GM18502 (cell line): ENCODE measurements at regions not wholly inside any gene's neighbourhood (a gene's known extent, or its start where the extent isn't known, plus 50 kb on each side); places are given as distances from the start of the nearest gene placed in this dataset.

Source experiments
- ATAC-seq: cut with Tn5 transposase; IDR thresholded peaks from one replicate; pipeline ENCODE4 v1.9.1; 2021; ENCODE audit warnings: mild to moderate bottlenecking; ENCODE audit not compliant: unreplicated experiment, poor library complexity

DNA sequence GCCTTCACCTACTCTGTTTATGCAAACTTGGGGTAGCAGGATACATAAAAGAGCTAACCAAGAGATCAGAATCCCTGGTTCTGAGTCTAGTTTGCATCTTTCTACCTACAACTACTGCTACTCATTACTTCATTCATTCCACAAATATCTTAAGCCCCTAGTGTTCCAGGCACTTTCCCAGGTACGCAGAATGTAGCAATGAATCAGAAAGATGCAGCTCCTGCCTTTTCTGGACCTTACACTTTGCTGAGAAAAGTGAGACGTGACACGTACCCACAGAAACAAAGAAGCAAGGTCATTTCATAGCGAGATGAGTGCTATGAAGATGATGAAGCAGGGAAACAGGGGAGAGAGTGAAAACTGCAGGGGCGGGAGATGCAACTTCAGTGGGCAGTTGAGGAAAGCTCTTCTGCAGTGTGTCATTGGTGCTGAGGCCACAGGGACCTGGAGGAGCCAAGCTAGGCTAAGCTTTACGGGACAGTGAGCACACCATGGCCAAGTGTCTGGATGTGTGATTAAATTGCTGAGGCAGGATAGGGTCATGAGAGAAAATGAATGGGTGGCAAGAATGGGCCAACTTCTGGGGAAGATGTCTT lies 167.9 kb downstream of the TNFSF18 start:
- ATAC-seq, result no peak

DNA sequence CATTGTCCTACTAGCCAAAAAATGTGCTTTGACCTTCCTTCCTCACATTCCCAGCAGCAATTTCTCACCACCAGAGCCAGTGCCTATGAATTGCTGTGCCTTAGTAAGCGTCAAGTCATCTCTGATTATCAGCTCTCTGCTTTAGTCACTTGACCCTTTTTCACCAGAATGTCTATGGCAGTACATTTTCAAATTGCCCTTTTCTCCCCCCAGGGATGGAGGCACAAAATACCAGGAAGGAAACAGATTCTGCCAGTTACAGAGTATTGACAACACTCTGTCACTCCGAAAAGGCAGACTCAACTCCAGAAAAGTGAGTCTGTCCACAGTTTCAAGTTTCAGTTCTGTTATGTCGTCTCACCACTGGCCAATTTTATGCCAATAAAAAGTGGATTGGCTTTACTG lies 167.4 kb downstream of the TNFSF18 start:
- peak; percentile 77 for ATAC-seq

DNA sequence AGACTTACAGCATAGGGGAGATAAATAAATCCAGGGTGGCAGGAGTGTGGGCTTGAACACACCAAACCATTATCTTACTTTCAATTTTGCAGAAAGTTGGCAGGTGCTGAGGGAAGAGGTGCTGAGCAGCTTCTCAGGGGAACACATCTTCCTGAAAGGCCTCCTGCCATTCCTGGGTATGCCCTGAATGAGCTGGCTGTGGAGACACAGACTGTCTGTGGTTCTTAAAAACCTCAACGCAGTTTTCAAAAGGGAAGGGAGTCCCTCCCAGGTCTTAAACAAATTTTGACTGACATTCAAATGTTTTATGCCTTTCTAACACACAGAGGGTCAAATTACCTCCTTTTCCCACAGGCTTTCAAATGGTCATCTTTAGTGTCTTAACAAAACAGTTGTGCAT lies 166.9 kb downstream of the TNFSF18 start:
- ATAC-seq, result peak; percentile 35

DNA sequence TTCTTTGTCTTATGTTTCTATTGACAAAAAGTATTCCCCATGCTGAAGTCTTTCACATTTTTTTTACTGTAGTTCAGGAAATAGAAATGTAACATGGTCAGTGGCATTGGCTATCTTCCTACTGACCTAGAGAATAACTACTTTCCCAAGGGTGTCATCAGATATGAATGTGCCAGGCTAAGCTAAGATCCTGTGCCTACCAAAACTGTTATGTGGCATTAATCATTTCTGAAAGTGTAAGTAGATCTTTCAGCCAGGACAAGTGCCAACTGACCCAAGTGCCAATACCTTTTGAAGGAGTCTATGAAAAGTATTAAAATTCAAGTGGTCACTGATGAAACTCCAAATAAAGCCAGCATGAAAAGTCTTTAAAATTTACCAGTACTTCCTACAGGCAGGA lies 165.3 kb downstream of the TNFSF18 start:
- ATAC-seq, result no peak

DNA sequence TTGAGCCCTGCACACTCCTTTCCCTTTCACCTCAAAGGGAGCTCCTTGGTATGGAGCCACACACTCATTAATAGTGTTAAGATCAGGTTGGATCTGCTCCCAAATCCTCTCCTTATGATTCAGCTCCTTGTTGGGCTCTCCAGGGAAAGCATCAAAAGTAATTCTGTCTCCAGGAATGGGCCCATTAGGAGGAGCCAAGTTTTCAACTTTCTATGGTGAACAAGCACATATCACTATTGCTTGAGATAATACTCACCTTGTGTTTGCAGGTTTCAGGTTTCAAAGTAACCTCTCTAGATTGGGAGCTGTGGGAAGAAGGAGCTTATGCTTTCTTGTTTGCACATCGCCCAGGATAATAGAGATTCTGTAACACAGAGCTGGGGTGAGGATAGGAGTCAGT lies 164.8 kb downstream of the TNFSF18 start:
- ATAC-seq, result no peak

DNA sequence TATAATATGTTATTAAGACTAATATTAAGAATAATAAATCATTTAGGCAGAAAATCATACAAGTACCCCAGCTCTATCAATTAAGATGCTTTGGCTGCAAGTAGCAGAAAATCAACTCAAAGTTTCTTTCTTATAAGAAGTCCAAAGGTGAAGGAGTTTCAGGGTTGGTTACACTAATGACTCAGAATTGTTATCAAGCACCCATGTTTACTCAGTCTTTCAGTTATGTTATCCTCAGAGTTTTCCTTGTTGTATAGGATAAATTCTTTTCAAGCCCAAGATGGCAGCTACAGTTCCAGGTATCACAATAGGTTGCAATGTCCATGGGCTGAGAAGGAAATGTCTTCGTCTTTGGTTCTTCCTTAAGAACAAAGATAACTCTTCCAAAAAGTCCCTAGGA lies 163.6 kb downstream of the TNFSF18 start:
- no peak for ATAC-seq

DNA sequence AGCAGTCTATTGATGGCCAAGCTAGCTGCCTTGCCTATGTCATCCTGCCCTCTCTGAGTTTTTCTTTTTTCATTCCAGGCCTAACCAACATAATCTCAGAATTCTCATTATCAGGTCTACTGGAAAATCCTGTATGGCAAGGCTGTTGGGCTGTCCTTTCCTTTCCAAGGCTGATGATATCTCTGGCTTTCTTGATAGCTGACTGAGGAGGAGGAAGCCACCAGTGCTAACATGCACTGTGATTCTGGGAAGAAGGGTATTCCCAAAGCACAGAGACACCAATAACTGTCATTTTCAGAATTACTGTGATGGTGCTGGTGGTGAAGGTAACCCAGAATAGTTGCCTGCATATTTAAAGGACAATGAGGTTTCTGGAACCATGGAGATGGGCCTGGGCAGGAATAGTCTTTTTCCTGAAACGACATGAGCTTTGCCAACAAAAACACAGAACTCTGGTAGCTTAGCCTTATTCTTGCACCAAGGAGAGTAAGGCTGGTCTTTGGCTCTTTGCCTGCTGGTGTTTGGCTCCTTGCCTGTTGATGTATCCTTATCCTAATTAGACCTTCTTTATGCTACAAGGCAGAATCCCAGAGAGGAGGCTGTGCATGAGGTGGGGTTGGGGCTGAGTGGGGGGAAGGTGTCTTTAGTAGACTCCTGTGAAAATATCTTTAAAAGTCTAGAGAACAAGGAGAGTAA lies 157.4 kb downstream of the TNFSF18 start:
- ATAC-seq, result no peak

DNA sequence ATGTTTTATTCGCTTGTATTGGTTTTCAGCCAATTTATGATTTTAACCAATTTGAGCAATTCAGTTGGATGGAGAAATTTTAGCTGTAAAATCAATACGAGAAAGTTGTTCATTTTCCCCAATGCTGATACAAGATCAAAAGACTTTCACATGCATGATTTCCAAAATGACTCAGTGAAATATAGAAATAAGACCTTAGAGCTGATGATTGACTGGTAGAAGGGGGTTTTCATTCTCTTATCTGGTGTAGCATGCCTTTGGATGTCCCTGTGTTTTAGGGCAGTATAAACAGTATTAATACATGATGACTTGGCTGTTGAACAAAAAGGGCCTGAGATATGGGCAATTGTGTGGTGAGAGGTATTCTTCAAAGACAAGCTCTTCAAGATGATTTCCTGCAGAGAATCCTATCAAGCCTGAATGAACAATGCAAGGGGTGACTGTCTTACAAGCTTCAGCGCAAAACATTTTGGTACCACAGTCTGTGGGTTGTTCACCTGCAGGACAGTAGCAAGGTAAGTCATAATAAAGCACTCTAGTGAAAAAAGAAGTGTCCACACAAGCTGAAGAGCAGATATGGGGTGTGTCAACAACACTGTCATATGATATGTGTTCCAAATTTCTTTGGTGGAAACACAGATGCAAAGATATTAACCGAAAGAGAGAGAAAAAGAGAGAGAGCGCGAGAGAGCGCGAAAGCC lies 156.2 kb downstream of the TNFSF18 start:
- peak; percentile 20 for ATAC-seq

DNA sequence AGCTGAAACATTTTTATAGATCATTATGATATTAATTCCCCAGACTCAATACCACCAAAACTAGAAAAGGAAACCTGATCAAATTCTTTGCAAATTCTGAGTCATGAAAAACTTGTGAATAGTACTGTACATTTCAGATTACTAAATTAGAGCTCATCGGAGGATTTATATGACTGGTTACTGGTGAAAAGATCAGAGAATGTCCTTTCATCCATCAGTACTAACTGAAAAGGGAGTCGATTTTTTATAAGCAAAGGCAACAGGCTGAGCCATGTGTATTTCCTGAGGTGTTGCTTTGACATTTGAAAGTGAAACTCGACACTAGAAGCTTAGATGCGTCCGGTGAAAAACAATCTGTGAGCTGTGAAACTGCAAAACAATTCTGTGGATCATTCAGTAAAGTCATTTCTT lies 155.7 kb downstream of the TNFSF18 start:
- peak; percentile 78 for ATAC-seq

DNA sequence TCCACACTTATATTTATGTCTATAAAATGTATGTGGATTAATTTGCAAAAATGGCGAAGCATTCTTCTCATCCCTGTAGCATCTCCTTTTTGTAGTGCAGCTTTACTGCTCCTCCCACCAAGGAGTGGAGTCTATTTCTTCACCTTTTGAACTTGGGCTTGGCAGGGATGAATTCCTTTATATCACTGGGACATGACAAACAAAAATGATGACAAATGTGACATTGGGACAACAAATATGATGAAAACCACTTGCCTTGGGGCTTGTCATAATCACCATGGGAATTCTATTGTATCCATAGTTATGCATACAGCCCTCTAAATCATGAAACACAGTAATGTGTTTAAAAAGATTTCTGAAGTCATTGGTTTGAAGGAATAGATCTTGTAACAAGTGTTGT lies 155.0 kb downstream of the TNFSF18 start:
- ATAC-seq, result no peak

DNA sequence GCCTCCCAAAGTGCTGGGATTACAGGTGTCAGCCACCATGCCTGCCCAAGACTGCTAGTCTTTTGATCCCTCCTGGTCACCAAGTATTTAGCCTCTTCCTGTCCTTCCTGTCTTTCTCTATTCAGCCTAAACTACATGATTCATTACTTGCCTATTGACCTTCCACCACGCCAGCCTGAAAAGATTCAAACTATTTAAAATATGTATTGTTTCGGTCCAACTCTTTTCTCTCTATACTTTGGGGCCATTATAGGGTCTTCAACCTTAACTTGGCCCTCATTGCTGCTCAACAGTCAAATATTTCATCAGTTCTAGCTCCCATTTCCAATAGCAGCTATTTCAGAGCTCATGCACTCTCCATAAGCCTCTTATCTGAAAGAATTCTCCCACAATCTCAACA lies 153.0 kb downstream of the TNFSF18 start:
- no peak for ATAC-seq

DNA sequence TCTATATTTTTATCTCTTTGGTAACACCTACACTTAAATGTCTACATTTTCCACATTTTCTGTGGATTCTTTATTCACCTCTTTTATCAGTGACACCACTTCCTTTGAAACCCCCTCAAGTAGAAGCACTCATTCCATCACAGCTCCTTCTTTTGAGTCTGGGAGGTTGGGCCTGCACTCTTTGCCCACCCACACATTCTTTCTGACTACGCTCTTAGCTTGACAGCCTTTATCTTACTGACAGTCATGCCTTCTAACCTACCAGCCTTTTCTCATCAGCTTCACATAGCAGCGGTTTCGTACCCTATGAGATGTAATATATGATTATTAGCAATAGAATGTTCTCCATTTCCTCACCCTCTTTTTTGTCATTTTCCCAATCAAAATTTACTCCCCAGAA lies 151.9 kb downstream of the TNFSF18 start:
- ATAC-seq, result no peak

DNA sequence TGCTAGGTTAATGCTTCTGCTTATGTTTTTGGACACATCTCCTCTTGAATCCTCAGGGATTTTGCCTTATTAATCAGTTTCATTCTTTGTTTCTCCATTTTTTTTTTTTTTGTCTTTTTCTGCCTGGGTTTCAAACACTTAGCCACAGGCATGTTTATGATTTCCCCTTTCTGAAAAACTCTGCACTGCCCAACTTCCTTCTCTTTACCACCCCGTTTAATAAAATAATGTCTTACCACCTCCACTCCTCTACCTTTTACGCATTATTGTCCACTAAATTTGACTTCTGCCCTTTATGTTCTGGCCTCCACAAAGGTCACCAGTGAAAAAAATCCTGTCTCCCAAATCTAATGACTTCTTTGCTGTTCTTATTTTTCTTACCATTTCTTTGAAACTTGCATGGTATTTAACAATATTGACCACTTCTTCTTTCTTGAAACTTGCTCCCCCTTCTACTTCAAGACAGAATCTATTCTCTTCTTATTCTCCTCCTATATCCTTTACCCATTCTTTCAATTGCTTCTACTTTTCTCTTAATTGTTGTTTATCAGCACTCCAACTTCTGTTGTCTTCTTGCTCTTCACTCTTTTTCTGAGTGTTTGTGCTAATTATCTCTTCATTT lies 150.3 kb downstream of the TNFSF18 start:
- ATAC-seq, result no peak

DNA sequence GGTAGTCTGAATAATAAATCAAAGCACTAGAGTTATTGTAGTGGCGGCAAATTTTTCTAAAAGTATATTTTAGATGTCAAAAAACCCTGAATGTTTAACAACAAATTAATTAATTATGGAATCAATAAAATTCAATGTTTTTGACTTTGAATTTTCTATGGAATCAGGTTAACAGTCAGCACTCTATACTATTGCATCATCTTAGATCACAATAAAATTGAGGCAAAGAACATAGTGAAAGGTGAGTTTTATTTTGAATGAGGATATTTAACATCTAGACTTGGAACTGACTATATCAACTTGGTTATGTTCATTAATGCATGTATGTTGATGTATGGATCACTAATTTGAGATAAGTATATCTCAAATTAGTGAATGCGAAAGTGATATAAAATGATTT lies 148.5 kb downstream of the TNFSF18 start:
- no peak for ATAC-seq

DNA sequence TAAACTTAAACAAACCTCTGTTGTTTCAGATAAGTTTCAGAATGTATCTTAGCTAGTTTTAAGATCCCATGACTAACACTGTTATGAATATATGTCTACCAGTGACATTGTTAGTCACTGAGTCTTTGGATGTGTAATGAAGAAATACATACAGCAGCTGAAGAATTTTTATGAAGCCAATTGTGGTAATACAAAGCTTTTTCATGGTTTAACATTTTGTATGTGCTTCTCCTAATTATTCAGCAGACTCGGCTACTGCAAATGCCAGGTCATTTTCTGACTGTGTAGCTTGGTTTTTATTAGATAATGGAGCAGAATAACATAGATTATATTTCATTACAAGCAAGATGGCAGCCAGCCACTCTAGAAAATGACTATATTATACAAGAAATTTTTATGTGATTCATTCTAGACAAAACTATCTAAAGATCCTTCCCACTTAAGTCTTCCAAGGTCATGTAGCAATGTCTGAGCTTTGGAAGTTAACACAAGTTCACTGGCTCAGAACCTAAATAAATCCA lies 147.8 kb downstream of the TNFSF18 start:
- no peak for ATAC-seq

DNA sequence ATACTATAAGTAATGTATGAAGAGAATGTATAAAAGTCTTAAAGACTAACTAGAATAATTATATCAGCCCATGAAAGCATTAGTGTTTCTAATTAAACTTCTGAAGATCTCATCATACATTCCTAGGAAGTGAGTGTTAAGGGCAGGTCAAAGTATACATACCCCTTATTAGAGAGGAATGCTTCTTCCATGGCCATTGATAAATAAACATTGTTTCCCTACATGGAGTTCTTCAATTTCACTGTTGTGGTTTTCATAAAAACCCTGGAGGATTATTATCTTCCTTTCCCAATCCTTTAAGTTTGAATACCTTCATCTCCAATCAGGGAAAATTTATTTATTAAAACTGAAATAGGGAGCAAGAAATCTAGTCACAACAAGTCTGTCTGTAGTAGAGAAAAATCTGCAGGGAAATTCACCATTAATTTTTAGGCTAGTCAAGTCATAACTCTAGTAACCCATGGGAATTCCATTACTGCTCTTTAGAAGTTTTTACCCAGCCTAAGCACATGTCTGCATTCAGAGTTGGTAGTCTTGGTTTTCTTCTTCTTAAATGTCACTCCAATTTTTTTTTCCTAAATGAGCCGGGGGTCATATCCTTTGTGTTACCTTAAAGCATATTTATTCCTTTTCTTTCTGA lies 147.0 kb downstream of the TNFSF18 start:
- ATAC-seq, result no peak

DNA sequence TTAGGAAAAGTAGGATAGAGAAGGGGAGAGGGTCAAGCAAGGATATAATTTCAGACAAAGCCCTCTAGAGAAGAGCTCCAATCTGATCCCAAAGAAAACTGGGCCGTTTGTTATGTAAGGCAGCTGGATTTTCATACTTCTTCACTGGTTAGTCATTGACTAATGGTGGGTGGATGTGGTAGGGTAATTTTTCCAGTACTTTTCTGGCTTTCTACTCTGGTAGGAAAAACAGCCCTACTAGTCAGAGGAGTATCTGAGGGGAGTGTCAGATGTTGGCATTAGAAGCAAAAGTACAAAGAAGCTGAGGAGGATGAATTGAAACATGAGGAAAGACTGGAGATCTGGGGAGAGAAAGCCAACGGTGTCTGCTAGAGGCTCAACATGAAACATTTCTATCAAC lies 145.3 kb downstream of the TNFSF18 start:
- no peak for ATAC-seq

DNA sequence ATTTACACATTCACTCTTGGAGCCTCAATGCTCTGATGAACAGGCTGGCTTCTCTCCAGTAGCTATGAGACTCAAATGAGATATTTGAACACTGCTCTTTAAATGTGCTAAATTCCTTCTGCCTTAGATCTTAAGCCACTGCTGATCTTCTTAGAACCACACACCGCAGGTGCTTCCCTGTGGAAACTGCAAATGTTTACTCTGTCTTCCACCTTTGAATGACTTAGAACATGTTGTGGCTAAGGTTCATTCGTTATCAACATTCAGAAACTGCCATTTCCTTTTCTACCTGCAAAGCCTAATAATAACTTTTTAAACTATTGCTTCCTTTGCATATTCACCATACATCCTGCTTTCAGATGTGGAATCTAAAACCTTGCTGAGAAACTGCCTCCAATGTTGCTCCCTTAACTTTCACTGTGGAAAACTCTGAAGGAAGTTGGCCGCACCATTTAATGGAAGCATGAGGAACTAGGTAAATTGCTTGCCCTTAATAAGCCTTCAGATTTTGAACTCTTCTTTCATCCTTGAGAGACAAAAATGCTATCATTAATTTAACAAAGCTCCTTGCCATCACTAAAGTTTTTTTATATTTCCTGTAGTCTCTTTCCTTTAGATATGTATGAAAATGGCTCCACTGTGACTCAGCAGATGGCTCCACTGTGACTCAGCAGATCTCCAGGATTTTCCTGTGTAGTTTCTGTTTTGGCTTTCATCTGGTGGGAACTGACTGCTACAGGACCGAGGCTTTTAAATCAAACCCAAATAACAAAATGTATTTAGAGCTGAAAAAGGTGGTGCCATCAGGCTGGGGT lies 143.8 kb downstream of the TNFSF18 start:
- ATAC-seq, result no peak

DNA sequence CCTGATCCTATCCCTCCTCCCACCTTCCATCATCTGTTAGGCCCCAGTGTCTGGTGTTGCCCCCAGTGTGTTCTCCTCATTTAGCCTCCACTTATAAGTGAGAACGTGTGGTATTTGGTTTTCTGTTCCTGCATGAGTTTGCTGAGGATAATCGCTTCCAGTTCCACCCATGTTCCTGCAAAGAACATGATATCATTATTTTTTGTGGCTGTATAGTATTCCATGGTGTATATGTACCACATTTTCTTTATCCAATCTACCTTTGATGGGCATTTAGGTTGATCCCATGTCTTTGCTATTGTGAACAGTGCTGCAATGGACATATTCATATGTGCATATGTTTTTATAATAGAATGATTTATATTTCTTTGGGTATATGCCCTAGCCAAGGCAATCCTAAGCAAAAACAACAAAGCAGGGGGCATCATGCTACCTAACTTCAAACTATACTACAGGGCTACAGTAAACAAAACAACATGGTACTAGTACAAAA lies 142.9 kb downstream of the TNFSF18 start:
- ATAC-seq, result no peak
